NCI-H446 (cell line): ENCODE measurements at regions not wholly inside any gene's neighbourhood (a gene's known extent, or its start where the extent isn't known, plus 50 kb on each side); places are given as distances from the start of the nearest gene placed in this dataset.
"Not testable (repeated sequence)": the region's sequence is repeated elsewhere in the genome, so short reads cannot be mapped to it uniquely, and the experiment has no call there.

Experiments
- DNase-seq, 2 experiments: peaks; one replicate each; lab custom pipeline; 2025; lab: John Stamatoyannopoulos, UW

GRCh38 chr2:58720770-58721697, 479.9 kb upstream of the FANCL start:
- no peak for DNase-seq

- DNase-seq = no peak
Measured at GRCh38 chr2:58720033-58720769, 479.1 kb upstream of the FANCL start.

- DNase-seq = no peak
Measured at GRCh38 chr2:58715344-58715743, 474.2 kb upstream of the FANCL start.

GRCh38 chr2:58714238-58714637, 473.1 kb upstream of the FANCL start:
- no peak for DNase-seq

DNA sequence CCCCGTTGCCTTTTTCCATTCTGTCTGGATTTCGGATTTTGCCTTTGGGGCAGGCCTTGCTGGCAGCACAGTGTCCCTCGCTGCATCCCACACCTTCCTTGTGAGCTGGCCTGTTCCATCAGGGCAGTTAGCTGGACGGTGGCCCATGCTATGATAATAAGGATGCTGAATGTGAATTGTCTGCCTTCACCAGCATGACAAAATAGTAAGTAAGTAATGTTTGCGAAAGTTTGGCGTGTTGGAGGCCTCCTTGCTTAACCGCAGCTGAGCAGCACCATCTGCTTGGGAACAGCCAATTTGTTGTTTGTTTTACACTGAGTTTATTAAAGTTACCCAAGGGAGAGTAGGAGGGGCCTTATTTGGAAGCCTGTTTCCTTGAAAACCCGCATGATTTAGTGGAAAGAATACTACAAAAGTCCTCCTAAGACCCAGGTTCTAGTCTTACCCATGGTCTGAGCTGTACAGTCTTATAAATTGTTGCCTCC, 469.7 kb upstream of the FANCL start:
- peak; percentile 9 to 49 for DNase-seq

DNA sequence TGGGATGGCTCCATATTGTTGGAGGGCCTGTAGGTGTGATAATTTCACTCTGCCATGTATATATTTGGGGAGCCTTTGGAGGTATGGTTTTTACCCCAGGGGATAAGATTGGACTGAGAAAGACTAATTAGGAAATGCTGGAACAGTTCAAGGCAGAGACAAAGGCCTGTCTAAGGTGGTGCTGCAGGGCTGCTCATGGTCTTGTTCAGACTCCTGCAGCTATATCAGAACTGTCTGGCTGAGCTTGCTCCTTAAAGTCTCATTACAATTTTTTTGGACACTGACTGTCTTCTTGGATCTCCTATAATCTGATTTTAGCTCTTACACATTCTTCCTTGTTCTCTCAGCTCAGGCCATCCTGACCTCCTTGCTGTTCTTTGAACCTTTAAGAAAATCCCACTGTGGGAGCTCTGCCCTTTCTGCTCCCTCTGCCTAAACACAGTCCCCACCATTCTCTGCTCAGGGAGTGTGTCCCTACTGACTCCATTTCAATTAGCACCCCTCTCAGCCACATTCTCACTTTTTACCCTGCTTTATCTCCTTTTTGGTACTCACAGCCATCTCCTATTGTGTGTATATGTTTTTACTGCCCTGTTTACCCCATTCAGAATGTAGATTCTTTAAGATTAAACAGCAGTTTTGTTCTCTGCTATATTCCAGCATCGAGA, 468.7 kb upstream of the FANCL start:
- no peak for DNase-seq

GRCh38 chr2:58709274-58709673, 468.1 kb upstream of the FANCL start:
- no peak for DNase-seq

DNA sequence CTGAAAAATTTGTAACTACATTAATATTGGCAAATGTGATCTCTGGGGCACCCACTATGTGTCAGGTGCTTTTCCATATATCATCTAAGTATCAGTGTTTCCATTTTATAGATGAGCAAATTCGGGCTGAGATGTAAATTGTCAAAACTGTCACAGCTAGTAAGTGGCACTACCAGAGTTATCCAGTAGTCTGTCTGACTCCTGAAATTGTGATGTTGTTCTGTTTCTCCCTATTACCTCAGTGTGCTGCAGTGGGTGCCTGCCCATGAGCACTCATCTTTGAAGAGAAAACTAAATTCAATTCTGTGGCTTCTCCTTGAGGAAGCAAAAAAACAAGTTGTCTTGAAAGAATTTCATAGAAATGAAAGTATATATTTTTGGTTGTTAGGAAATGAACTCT, 467.4 kb upstream of the FANCL start:
- no peak for DNase-seq

- no peak for DNase-seq
Measured at GRCh38 chr2:58702302-58702885, 461.3 kb upstream of the FANCL start.

- DNase-seq = no peak
Measured at GRCh38 chr2:58701688-58702301, 460.7 kb upstream of the FANCL start.

DNA sequence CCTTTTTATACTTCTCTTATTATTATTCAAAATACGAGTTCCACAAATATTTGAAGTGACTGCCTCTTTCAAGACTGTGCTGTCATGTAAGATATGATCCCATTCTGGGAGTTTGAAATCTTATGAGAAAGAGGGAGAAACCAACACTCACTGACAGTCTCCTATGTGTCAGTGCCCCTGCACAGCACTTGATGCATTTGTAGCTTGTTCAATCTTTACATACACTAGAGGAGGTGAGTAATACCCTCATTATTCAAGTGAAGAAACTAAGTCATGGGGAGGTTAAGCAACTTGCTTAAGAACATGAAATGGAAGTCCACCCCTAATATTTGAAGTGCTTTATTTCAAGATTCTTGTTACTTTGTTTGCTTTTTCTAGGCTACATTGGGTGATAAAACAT, 459.5 kb upstream of the FANCL start:
- DNase-seq = no peak

DNA sequence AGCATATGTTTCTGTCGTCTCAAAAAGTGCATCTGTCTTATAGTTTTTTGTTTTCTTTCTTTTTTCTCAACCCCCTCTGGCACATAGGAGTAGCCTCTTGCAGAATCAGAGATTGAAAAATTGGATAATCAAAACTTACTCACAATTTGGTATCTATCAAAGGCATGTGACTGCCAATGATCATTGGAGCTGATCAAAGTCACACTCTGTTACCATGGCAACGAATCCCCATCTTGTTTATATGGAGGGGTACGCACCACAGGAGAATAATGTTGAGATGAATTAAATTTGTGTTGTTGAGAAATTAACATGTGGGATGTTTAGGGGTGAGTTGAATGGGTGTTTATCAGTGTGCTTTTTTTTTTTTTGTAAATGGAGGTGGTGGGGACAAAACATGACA, 458.3 kb upstream of the FANCL start:
- DNase-seq = no peak

DNA sequence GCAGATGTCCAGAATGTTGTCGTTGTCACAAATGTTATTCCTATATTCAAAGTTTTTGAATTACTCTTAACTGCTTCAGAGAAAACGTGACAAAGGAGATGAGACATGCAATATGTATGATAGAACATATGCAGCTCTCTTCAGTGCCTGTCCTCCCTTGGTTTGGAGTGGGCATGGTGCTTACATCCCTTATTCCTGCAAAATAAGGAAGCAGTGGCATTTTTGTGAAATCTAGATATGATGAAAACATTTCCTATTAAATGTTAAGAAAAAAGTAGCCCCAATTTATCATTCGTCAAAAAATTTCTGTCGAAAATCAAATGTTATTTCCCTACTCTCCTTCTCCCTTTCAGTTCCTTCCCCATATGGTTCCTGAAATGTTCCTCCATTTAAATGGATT, 457.5 kb upstream of the FANCL start:
- no peak for DNase-seq

GRCh38 chr2:58694114-58694513, 453.0 kb upstream of the FANCL start:
- DNase-seq = not testable (repeated sequence)

DNA sequence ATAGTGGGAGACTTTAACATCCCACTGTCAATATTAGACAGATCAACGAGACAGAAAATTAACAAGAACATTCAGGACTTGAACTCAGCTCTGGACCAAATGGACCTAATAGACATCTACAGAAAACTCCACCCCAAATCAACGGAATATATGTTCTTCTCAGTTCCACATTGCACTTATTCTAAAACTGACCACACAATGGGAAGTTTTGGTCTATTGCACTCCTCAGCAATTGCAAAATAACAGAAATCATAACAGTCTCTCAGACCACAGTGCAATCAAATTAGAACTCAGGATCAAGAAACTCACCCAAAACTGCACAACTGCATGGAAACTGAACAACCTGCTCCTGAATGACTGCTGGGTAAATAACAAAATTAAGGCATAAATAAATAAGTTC, 449.9 kb upstream of the FANCL start:
- not testable (repeated sequence) for DNase-seq

DNA sequence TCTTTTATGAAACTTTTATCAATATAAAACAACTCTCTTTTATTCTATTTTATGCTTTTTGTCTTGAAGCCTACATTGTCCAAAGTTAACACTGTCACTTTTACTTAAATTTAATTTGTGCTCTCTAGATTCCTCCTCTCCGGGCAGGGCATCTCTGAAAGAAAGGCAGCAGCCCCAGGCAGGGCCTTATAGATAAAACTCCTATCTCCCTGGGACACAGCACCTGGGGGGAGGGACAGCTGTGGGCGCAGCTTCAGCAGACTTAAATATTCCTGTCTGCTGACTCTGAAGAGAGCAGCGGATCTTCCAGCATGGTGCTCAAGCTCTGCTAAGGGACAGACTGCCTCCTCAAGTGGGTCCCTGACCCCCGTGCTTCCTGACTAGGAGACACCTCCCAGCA, 447.7 kb upstream of the FANCL start:
- no peak for DNase-seq

GRCh38 chr2:58686776-58687175, 445.7 kb upstream of the FANCL start:
- no peak for DNase-seq

DNA sequence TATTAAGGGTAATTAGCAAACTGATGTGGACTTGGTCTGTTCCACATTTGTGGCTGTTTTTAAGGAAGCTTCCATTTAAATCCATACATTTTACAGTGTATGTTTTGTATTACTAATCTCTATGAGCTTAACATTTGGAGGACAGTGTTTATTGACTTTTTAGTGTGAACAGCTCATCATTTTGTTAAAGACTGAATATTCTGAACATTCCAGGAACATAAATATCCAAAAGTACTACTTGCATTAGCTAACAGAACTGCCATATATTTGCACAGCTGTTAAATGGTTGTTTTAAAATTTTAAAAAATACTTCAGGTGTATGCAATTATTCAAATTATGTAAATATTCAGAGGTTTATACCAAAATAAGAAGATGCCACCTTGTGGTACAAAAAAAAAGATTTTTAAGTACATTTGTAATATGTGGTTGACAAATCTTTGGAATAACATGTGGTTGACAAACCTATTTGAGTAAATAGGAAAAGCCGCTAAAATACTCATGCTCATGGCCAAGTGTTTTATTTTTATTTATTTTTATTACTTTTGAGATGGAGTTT, 439.7 kb upstream of the FANCL start:
- DNase-seq = peak in 1 of 2 experiments; percentile 21

DNA sequence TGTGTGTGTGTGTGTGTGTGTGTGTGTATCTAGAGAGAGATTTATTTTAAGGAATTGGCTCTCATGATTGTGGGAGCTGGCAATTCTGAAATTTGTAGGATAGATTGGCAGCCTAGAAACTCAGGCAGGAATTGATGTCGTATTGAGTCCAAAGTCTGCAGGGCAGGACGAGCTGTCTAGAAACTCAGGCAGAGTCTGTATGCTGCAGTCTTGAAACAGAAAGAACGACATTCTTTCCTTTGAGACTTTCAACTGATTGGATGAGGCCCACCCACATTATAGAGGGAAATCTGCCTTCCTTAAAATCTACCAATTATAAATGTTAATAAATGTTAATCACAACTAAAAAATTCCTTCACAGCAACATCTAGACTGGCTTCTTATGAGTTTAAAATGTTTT, 436.6 kb upstream of the FANCL start:
- DNase-seq = no peak

GRCh38 chr2:58671675-58672074, 430.6 kb upstream of the FANCL start:
- DNase-seq = no peak

DNA sequence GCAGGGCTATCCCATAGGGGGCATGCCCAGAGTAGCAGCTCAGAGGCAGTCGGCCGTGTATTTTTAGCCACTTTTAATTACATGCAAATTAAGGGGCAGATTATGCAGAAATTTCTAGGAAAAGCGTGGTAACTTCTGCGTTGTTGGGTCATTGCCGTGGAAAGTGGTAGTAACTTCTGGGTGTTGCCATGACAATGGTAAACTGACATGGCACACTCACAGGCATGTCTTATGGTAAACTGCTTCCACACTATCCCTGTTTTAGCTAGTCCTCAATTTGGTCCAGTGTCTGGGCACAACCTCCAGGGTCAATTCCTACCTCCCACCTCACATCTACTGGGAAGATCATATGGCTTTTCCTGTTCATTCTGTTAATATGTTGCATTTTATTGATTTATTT, 428.9 kb upstream of the FANCL start:
- DNase-seq = no peak
